Right kidney (tissue), 1 donor: ENCODE measurements at regions not wholly inside any gene's neighbourhood (a gene's known extent, or its start where the extent isn't known, plus 50 kb on each side); places are given as distances from the start of the nearest gene placed in this dataset.

ENCODE experiments used
- DNase-seq: peaks from one replicate; pipeline ENCODE4 v3.0.0-alpha.2; 2016

DNA sequence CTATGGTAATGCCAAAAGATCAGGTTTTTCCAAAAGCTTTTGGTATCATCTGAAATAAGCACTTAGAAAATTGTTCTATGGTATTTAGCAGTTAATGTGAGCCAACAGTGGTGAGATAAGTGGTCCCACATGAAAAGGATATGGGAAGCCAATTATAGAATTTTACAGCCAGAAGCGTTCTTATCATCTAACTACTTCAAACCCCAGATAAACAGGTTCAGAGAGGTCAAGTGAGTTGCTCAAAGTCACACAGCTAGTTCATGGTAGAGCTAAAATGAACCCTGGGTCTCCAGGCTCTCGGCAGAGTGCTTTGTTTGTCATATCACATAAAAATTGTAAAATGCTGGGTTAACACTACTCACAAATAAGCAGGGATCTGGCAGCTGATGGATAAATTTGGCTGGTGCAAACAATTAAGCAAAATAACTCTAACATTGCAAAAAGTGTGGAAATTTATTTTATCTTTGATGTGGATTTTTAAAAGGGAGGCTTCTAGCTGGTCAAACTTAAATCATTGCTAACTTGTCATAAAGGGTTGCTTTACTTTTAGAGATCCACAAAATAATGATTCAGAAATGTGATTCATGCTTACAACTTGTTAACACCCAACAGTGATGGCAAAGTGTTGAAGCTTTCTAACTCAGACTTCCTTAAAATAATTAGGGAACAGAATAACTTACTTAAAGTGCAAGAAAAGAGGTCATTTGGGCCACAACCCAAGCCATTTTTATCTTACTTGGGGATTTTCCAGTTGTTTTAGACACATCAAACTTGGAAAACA is 202.8 kb upstream of the TBC1D5 start:
- no peak for DNase-seq

GRCh38 chr3:17942856-17943255 is 200.4 kb upstream of the TBC1D5 start:
- no peak for DNase-seq

DNA sequence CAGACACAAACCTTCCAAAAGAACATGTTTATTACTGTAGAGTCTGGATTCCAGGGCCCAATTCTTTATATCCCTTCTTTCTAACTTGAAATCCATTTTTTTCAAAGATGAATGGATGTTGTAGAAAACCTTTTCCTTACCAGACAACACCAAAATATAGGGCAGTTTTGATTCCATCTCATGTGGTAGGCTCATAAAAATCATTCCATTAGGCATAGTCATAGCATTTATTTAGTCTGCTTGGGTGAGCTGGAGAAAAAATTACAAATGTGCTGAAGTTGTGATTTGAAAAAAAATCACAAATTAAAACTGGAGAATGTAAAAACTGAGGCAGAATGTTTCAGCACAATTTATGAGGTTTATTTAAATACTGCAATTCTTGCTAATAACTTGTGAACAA is 199.3 kb upstream of the TBC1D5 start:
- no peak for DNase-seq

DNA sequence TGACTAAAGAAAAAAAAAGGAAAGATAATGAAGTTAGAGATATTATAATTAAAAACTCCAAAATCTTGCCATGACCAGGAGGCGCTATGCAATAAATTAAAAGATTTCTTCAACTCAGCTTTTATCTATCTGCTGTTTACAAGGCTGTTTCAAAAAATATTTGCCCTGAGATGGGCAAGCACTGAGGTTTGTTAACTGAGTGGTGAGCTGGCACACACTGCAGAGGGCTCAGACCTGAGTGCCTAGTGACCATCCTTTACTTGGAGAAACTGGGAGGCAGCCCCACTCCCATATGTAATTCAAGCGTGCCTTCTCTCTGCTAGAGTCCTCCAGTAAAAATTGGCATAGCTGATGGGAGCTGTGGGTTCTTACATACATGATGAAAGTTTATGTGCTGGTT is 198.7 kb upstream of the TBC1D5 start:
- DNase-seq, result no peak

- no peak for DNase-seq
These were observed 196.7 kb upstream of the TBC1D5 start for GRCh38 chr3:17939157-17939556.

- no peak for DNase-seq
These were observed 195.9 kb upstream of the TBC1D5 start for GRCh38 chr3:17938313-17938712.

- no peak for DNase-seq
These were observed 194.5 kb upstream of the TBC1D5 start for GRCh38 chr3:17936736-17937480.

DNA sequence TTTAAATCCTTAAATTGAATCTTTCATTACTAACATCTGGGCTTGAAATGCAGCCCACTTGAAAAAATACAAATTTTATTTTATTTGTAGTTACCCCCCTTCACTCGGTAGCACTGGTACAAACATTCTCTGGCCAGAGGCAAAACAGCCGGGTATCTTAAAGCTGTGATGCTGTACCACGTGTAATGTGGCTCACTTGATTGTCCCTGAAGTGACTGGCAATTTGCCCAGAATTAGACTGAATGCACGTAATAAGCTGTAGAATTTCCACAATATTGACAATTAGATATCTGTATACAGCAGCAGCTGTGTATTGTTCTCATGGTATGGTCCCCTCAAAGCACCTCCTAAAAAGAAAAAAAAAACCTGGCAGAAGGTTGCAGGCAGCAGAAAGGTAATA is 192.8 kb upstream of the TBC1D5 start:
- no peak for DNase-seq

DNA sequence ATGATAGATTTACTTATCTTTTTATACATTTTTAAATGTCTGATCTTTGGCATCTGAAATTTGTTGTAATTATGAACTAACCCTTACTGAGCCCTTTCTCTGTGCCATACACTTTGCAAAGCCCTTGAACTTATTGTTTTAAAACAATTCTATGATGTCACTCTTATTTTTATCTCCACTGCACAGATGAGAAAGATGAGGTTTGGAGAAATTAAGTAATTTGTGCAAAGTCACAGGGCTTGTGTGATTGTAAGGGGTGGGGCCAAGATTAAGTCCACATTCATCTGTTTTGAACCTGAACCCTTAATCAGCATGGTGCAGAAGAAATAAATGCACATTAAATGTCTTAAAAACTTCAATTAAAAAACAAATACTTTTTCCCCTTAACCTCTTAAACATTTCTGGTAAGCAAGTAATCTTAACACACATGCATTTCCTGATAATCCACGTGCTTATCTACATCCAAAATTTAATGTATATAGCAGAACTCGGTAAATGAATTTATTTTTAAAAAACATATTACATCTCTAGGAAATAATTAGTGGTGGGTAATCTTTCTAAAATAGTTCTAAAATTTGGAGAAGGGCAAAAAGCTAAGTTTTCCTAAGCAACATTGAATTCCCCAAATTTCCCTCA is 189.8 kb upstream of the TBC1D5 start:
- no peak for DNase-seq

DNA sequence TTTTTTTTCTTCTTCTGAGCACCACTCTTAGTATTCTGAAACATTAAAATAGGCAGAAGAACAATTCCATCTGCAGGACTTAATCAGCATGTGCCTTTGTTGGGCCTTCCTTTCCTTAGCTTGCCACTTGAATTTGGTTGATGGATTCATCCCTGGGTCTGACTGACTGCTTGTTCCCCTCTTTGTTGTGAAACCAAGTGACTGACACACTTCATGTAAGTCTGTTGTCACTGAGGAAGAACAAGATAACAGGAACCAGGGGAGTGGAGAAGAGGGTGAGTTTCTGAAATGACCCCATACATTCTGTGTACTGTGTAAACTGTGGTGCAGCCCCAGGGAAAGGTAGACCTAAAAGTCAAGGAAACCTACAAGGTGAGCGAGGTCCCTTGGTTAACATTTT is 188.7 kb upstream of the TBC1D5 start:
- no peak for DNase-seq

DNA sequence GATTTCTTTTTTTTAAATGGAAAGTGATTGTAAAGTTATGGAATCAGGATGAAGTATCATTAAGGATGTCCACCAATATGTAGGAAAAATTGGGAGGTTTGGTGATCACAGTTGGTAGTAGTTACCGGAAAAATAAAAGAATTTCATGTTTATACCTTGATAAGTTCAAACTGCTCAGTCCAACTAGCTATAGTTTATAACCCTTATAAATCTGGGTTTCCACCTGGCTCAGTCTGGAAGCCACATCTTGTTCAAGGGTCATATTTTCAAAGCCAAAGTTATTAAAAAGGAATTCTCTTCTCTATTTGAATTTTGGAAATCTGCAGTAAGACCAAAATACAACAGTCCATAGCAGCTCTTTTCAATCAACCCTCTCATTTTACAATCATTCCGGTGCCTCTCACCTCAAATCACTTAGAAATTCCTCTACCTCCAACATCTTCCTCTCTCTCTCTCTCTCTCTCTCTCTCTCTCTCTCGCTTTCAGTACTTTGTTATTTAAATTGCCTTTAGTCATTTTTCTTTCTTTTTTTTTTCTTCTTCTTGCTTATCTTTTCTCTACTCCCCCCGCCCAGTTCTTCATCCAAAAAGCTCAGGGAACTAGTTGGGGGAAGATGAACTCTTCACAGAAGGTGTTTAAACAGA is 186.2 kb upstream of the TBC1D5 start:
- DNase-seq, result no peak

DNA sequence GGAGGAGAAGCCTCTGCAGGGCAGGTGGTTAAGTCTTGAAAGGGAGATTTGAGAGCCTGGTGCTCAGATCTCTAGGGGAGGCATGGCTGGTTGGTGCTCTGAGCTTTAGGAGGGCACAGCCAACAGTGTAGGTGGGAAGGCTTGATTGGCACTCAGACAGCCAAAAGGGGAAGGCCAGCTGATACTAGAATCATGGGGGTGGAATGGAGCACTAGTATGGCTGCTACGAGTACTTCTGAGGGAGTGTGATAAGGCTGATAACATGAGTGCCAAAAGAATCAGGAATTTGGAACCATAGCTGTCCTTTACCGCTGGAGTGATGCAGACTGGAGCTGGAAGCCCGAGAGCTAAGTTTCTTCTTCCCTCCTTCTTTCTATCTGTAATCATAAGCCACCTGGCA is 184.6 kb upstream of the TBC1D5 start:
- no peak for DNase-seq

DNA sequence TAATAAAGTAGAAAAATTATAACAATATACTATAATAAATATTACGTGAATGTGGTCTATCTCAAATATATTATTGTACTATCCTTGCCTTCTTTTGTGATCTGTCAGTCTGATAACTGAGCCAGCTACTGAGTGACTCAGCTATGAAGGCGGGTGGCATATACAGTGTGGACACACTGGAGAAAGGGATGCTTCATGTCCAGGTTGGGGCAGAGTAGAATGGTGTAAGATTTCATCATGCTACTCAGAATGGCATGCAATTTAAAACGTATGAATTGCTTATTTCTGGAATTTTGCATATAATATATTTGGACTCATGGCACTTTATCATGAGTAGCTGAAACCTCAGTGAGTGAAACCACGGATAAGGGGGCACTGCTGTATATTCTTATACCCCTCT is 172.9 kb upstream of the TBC1D5 start:
- DNase-seq, result no peak

DNA sequence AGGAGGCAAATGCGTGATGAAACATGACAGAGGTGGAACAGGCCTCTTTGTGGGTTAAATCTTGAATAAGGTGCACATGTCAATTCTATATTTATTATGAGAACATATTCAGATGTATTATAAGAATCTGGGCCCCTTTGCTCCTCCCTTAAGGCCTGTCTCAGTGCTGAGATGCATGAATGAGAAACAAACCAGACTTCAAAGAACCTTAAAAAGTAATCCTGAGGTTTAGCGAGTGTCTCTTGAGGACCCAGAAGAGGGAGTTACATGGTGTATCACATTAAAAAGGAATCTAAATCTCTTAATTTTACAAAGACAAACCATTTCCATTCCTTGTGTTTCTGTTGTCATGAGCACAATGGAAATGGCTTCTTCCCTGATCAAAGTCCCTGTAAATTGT is 170.9 kb upstream of the TBC1D5 start:
- no peak for DNase-seq

- no peak for DNase-seq
These were observed 169.7 kb upstream of the TBC1D5 start for GRCh38 chr3:17911986-17912760.

- DNase-seq, result no peak
These were observed 168.5 kb upstream of the TBC1D5 start for GRCh38 chr3:17910922-17911321.

DNA sequence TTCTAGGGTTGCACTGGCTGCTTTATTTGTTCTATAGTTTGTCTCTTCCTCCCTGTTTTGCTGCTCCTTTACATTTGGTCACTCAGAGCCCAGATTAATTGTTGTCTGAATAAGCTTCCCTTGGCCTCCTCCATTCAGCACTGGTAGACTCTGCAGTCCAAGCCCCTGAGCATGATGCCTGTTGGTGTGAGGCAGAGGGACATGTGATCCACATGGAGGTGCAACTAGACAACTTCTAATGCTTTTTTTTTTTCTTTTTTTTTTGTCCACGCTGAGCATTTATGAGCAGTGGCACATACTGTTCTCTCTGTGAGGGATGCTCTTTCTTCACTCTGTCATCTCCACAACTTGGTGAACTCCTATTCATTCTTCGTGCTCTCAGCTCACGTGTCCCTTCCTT is 167.3 kb upstream of the TBC1D5 start:
- no peak for DNase-seq

- no peak for DNase-seq
These were observed 166.2 kb upstream of the TBC1D5 start for GRCh38 chr3:17908399-17909191.

GRCh38 chr3:17905996-17906395 is 163.6 kb upstream of the TBC1D5 start:
- no peak for DNase-seq

DNA sequence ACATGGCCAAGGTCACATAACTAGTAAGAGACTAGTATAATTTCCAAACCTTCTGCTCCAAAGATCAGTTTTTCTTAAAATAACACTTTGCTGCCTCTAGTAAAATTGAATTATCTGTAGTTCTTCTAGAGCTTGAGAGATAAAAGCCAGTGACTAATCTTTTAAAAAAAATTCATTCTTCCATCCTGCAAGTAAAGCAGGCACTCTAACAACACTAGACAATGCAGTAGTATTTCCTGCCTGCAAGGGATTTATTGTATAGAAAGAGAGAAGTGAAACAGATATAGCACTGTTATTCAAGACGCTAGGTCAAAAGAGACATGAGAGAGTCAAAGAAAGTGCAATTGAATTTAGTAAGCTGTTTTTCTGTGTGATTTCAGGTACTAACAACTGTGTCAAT is 159.5 kb upstream of the TBC1D5 start:
- DNase-seq, result no peak

DNA sequence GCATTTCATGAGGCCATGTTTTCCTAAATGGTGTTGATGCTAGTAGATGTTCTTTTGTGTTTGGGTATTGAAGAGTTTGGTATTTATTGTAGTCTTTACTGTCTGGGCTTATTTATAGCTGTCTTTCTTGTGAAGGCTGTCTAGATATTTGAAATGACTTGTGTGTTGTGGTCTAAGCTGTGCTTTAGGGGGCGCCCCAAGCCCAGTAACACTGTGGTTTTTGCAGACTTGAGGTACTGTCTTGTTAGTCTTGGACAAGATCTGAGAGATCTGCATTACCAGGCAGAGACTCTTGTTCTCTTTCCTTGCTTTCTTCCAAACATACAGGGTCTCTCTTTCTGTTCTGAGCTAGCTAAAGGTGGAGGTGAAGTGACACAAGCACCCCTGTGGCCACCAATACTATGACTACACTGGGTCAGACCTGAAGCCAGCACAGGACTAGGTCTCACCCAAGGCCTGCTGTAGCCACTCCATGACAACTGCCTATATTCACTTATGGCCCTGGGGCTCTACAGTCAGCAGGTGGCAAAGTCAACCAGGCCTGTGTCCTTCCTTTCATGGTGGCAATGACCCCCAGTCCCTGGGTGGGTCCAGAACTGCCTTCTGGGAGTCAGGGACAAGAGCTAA is 152.1 kb upstream of the TBC1D5 start:
- DNase-seq, result no peak
